Loucy (cell line): ENCODE measurements at regions not wholly inside any gene's neighbourhood (a gene's known extent, or its start where the extent isn't known, plus 50 kb on each side); places are given as distances from the start of the nearest gene placed in this dataset.
"Not testable (repeated sequence)": the region's sequence is repeated elsewhere in the genome, so short reads cannot be mapped to it uniquely, and the experiment has no call there.

Experiments
- H2AFZ ChIP-seq: fragments of 200-600 bp; sonication (generic); 2 replicates; pipeline ENCODE4 v1.6.0; 2016; ENCODE audit warnings: antibody characterized with exemption, mild to moderate bottlenecking, low read length, moderate library complexity
- H3F3A ChIP-seq: fragments of 200-600 bp; 2 replicates; pipeline ENCODE4 v1.6.0; 2016; ENCODE audit warnings: antibody characterized with exemption, low read depth, mild to moderate bottlenecking
- H3K27me3 ChIP-seq: fragments of 200-600 bp; sonication (generic); 2 replicates; pipeline ENCODE4 v1.6.1; 2014; ENCODE audit warnings: low read length, mild to moderate bottlenecking; ENCODE audit not compliant: insufficient read depth, poor library complexity, severe bottlenecking
- H3K36me3 ChIP-seq: fragments of 200-600 bp; sonication (generic); 2 replicates; pipeline ENCODE4 v1.6.1; 2016; ENCODE audit warnings: low read length; ENCODE audit not compliant: insufficient read depth
- H3K4me1 ChIP-seq: fragments of 200-600 bp; sonication (generic); 2 replicates; pipeline ENCODE4 v1.5.1; 2014; ENCODE audit warnings: low read length, mild to moderate bottlenecking; ENCODE audit not compliant: insufficient read depth, poor library complexity, severe bottlenecking
- H3K4me2 ChIP-seq: fragments of 200-600 bp; sonication (generic); 2 replicates; pipeline ENCODE4 v1.6.0; 2014; ENCODE audit warnings: antibody characterized with exemption, low read length, low read depth, mild to moderate bottlenecking; ENCODE audit not compliant: poor library complexity, severe bottlenecking
- H3K4me3 ChIP-seq: fragments of 200-600 bp; sonication (generic); 2 replicates; pipeline ENCODE4 v1.5.1; 2014; ENCODE audit warnings: low read length, mild to moderate bottlenecking, mixed read lengths; ENCODE audit not compliant: poor library complexity, severe bottlenecking
- H3K79me2 ChIP-seq: fragments of 200-600 bp; sonication (generic); 2 replicates; pipeline ENCODE4 v1.6.1; 2014; ENCODE audit warnings: low read length; ENCODE audit not compliant: insufficient read depth
- H3K9ac ChIP-seq: fragments of 200-600 bp; sonication (generic); 2 replicates; pipeline ENCODE4 v1.6.0; 2014; ENCODE audit warnings: mild to moderate bottlenecking, low read depth, low read length, moderate library complexity; ENCODE audit not compliant: poor library complexity, severe bottlenecking
- H3K9me2 ChIP-seq: fragments of 200-600 bp; sonication (generic); replicated peaks from 2 replicates; pipeline ENCODE4 v1.6.1; 2016; ENCODE audit warnings: low read depth, low read length, mixed read lengths
- H3K9me3 ChIP-seq: fragments of 200-600 bp; sonication (generic); 2 replicates; pipeline ENCODE4 v1.6.1; 2014; ENCODE audit warnings: mild to moderate bottlenecking, antibody characterized with exemption, low read length, low read depth; ENCODE audit not compliant: insufficient read depth
- H4K20me1 ChIP-seq: fragments of 200-600 bp; sonication (generic); 2 replicates; pipeline ENCODE4 v1.6.0; 2014; ENCODE audit warnings: antibody characterized with exemption, low read length, mild to moderate bottlenecking; ENCODE audit not compliant: insufficient read depth, poor library complexity, severe bottlenecking
- CTCF ChIP-seq: fragments of 200-600 bp; sonication (generic); conservative IDR thresholded peaks from 2 replicates; pipeline ENCODE4 v1.5.1; 2014; ENCODE audit warnings: mild to moderate bottlenecking, antibody characterized with exemption, low read length
- EZH2phosphoT487 ChIP-seq: fragments of 200-600 bp; IDR thresholded peaks from 2 replicates; pipeline ENCODE4 v1.6.1; 2018; ENCODE audit warnings: antibody characterized with exemption, mild to moderate bottlenecking, moderate library complexity, borderline replicate concordance

- no peaks in the 10 kb centered on the region for H3K4me1 ChIP-seq
- H3K4me2 ChIP-seq = no peak overlapping the region
- no peaks in the 10 kb centered on the region for H4K20me1 ChIP-seq
- no peaks in the 10 kb centered on the region for H3K27me3 ChIP-seq
- H3F3A ChIP-seq = no peaks in the 10 kb centered on the region
- no peaks in the 10 kb centered on the region for H3K9me3 ChIP-seq
- H3K4me3 ChIP-seq = no peak overlapping the region
- H3K79me2 ChIP-seq = no peaks in the 10 kb centered on the region
- H3K9me2 ChIP-seq = no peaks in the 10 kb centered on the region
- H3K36me3 ChIP-seq = no peaks in the 10 kb centered on the region
- no peak overlapping the region for H2AFZ ChIP-seq
- no peak overlapping the region for H3K9ac ChIP-seq
- TF ChIP-seq EZH2phosphoT487 = no peak
- TF ChIP-seq CTCF = no peak
Measured at GRCh38 chr4:178215309-178215708, 773.1 kb upstream of the AGA start.

GRCh38 chr4:178215763-178216162, 773.5 kb upstream of the AGA start:
- Histone ChIP-seq H3K4me1 (no peaks in the 10 kb centered on the region), H3K36me3 (no peaks in the 10 kb centered on the region), H3K79me2 (no peaks in the 10 kb centered on the region), H3K4me3 (no peak overlapping the region), H4K20me1 (no peaks in the 10 kb centered on the region), H3K4me2 (no peak overlapping the region), H3K27me3 (no peaks in the 10 kb centered on the region), H3K9me3 (no peaks in the 10 kb centered on the region), H3K9ac (no peak overlapping the region), H2AFZ (no peak overlapping the region), H3K9me2 (no peaks in the 10 kb centered on the region), H3F3A (no peaks in the 10 kb centered on the region)
- TF ChIP-seq CTCF (no peak), EZH2phosphoT487 (no peak)

- H3K27me3 ChIP-seq, H3K4me1 ChIP-seq, H3K79me2 ChIP-seq, H3K4me2 ChIP-seq, H4K20me1 ChIP-seq, H3F3A ChIP-seq, H3K9me3 ChIP-seq, H2AFZ ChIP-seq, H3K9ac ChIP-seq, H3K4me3 ChIP-seq, H3K36me3 ChIP-seq, H3K9me2 ChIP-seq: not testable (repeated sequence)
Measured at GRCh38 chr4:178226421-178226820, 784.2 kb upstream of the AGA start.

- H3K4me3 ChIP-seq = no peak overlapping the region
- H4K20me1 ChIP-seq = no peaks in the 10 kb centered on the region
- no peaks in the 10 kb centered on the region for H3F3A ChIP-seq
- no peak overlapping the region for H3K9ac ChIP-seq
- no peak for TF ChIP-seq CTCF
- no peak for TF ChIP-seq EZH2phosphoT487
- H3K4me1 ChIP-seq = no peaks in the 10 kb centered on the region
- no peaks in the 10 kb centered on the region for H3K27me3 ChIP-seq
- no peaks in the 10 kb centered on the region for H3K36me3 ChIP-seq
- no peaks in the 10 kb centered on the region for H3K79me2 ChIP-seq
- no peaks in the 10 kb centered on the region for H3K9me2 ChIP-seq
- H2AFZ ChIP-seq = no peak overlapping the region
- H3K4me2 ChIP-seq = no peak overlapping the region
- H3K9me3 ChIP-seq = no peaks in the 10 kb centered on the region; the same call in 1 of the 2 replicates
Measured at GRCh38 chr4:178233906-178234305, 791.7 kb upstream of the AGA start.
